B cell (primary cell): ENCODE measurements at regions not wholly inside any gene's neighbourhood (a gene's known extent, or its start where the extent isn't known, plus 50 kb on each side); places are given as distances from the start of the nearest gene placed in this dataset.

Experiments used
- ATAC-seq: fragments of 200-7000 bp; cut with Tn5 transposase; one replicate; pipeline ENCODE4 v1.10.0; 2021; ENCODE audit warnings: low read depth, mild to moderate bottlenecking, moderate number of reproducible peaks, moderate library complexity
- CTCF ChIA-PET: fragments of 350-600 bp; sonication (Branson Sonifier 250); formaldehyde crosslinking; loops from one replicate; lab custom pipeline; 2021; ENCODE audit warnings: antibody characterized with exemption, inconsistent platforms; lab: Charles Lee
- POLR2A ChIA-PET: fragments of 350-600 bp; sonication (Branson Sonifier 250); formaldehyde crosslinking; loops from one replicate; lab custom pipeline; 2021; ENCODE audit warnings: antibody characterized with exemption; lab: Charles Lee
- DNase-seq: peaks from one replicate; pipeline ENCODE4 v3.0.0; 2013
- H2AFZ ChIP-seq: 2 replicates; pipeline ENCODE4 v1.6.1; 2012; ENCODE audit warnings: mild to moderate bottlenecking, low read depth, low read length; ENCODE audit not compliant: insufficient read depth, poor library complexity, severe bottlenecking
- H3K27ac ChIP-seq, 2 donors: 1 replicate in 1 of 2; 2 replicates in 1 of 2; pipeline ENCODE4 v1.5.1; 2012 to 2013; ENCODE audit warnings: low read length in 2 of 2, mild to moderate bottlenecking in 2 of 2, moderate library complexity in 1 of 2
- H3K27me3 ChIP-seq, 4 experiments: fragments of 200-600 bp in 1 of 4; sonication (generic) in 1 of 4; replicated peaks in 1 of 4; 1 replicate in 2 of 4; 2 replicates in 2 of 4; pipeline versions ENCODE4 v1.6.1 to v1.7.0; 2013 to 2016; ENCODE audit warnings: low read length in 3 of 4, mild to moderate bottlenecking in 2 of 4, mixed read lengths in 1 of 4, moderate library complexity in 1 of 4; ENCODE audit not compliant: insufficient read depth in 4 of 4, control insufficient read depth in 3 of 4; ENCODE audit errors: control extremely low read depth in 1 of 4
- H3K36me3 ChIP-seq, 2 experiments: replicated peaks in 1 of 2; 1 replicate in 1 of 2; 2 replicates in 1 of 2; pipeline versions ENCODE4 v1.6.1 to v1.7.1; 2013; ENCODE audit warnings: low read length in 1 of 2; ENCODE audit not compliant: insufficient read depth in 2 of 2, control insufficient read depth in 1 of 2; ENCODE audit errors: control extremely low read depth in 1 of 2, extremely low read depth in 1 of 2
- H3K4me1 ChIP-seq, 2 donors: fragments of 200-600 bp in 1 of 2; sonication (generic) in 1 of 2; 1 replicate in 1 of 2; 2 replicates in 1 of 2; pipeline versions ENCODE4 v1.5.1 to v1.6.1; 2013 to 2017; ENCODE audit warnings: low read length in 2 of 2; ENCODE audit not compliant: control insufficient read depth in 2 of 2, insufficient read depth in 2 of 2
- H3K4me2 ChIP-seq: replicated peaks from 2 replicates; pipeline ENCODE3; 2012; ENCODE audit warnings: mild to moderate bottlenecking, low read depth, low read length; ENCODE audit not compliant: poor library complexity, severe bottlenecking
- H3K4me3 ChIP-seq, 5 experiments: fragments of 200-600 bp in 1 of 5; sonication (generic) in 1 of 5; 1 replicate in 3 of 5; 2 replicates in 2 of 5; pipeline versions ENCODE4 v1.5.1 to v1.7.0; 2011 to 2016; ENCODE audit warnings: low read length in 4 of 5, mild to moderate bottlenecking in 4 of 5, low read depth in 2 of 5, control low read depth in 1 of 5, moderate library complexity in 1 of 5; ENCODE audit not compliant: insufficient read depth in 1 of 5; ENCODE audit errors: control extremely low read depth in 1 of 5, extremely low read depth in 1 of 5
- H3K79me2 ChIP-seq: fragments of 200-600 bp; sonication (generic); one replicate; pipeline ENCODE4 v1.6.0; 2016; ENCODE audit warnings: low read length; ENCODE audit not compliant: control insufficient read depth, insufficient read depth
- H3K9ac ChIP-seq: fragments of 200-600 bp; sonication (generic); 2 replicates; pipeline ENCODE4 v1.6.1; 2017; ENCODE audit warnings: mild to moderate bottlenecking, low read length, moderate library complexity
- H3K9me3 ChIP-seq, 3 donors: one replicate each; pipeline versions ENCODE4 v1.6.1 to v1.7.1; 2013; ENCODE audit warnings: low read length in 2 of 3; ENCODE audit not compliant: control insufficient read depth in 2 of 3, insufficient read depth in 1 of 3; ENCODE audit errors: control extremely low read depth in 1 of 3
- H4K20me1 ChIP-seq: 2 replicates; pipeline ENCODE4 v1.6.0; 2012; ENCODE audit warnings: mild to moderate bottlenecking, low read length; ENCODE audit not compliant: insufficient read depth, control insufficient read depth, poor library complexity, severe bottlenecking
- H3K27ac Mint-ChIP-seq: one replicate; pipeline ENCODE4 v1.8.0; 2021; ENCODE audit warnings: mixed read lengths
- H3K27me3 Mint-ChIP-seq: one replicate; pipeline ENCODE4 v1.8.0; 2021; ENCODE audit warnings: mixed read lengths
- H3K4me1 Mint-ChIP-seq: one replicate; pipeline ENCODE4 v1.8.0; 2021; ENCODE audit warnings: mixed read lengths
- H3K4me3 Mint-ChIP-seq: one replicate; pipeline ENCODE4 v1.8.0; 2021; ENCODE audit warnings: mixed read lengths
- H3K9me3 Mint-ChIP-seq: one replicate; pipeline ENCODE4 v1.8.0; 2022; ENCODE audit warnings: mixed read lengths; ENCODE audit not compliant: insufficient read depth
- CTCF ChIP-seq: fragments of 200-600 bp; IDR thresholded peaks from one replicate; pipeline ENCODE4 v1.8.0; 2022; ENCODE audit warnings: antibody characterized with exemption, mild to moderate bottlenecking
- EZH2 ChIP-seq: IDR thresholded peaks from 2 replicates; pipeline ENCODE4 v1.6.1; 2012; ENCODE audit warnings: borderline replicate concordance, low read depth, mild to moderate bottlenecking, moderate library complexity, low read length; ENCODE audit not compliant: insufficient read depth, poor library complexity, severe bottlenecking
- WGBS: methylation state at CpG from one replicate; pipeline ENCODE4 v1.1.5; 2013; ENCODE audit warnings: missing lambda C conversion rate; ENCODE audit not compliant: insufficient coverage; 5-methylcytosine and 5-hydroxymethylcytosine counted together
- intact Hi-C: fragments of 100-400 bp; cut with micrococcal nuclease; formaldehyde crosslinking; loops from one replicate; pipeline ENCODE4 v1.10.0; 2022

- ATAC-seq = no peak
- H3K4me3 ChIP-seq = no peak overlapping the region
- Mint-ChIP-seq H3K27me3 (no peaks in the 10 kb centered on the region), H3K4me1 (no peaks in the 10 kb centered on the region), H3K4me3 (no peak overlapping the region), H3K9me3 (no peaks in the 10 kb centered on the region), H3K27ac (no peak overlapping the region)
- no peak overlapping the region for H3K4me2 ChIP-seq
- no peaks in the 10 kb centered on the region for H3K4me1 ChIP-seq
- no CpG with 5 or more reads among the region's 2 CpGs for WGBS
- no peaks in the 10 kb centered on the region for H4K20me1 ChIP-seq
- no peaks in the 10 kb centered on the region for H3K27me3 ChIP-seq
- no peak overlapping the region for H3K9ac ChIP-seq
- no peaks in the 10 kb centered on the region for H3K36me3 ChIP-seq
- intact Hi-C loops = no loop called here
- no peak overlapping the region for H3K27ac ChIP-seq
- H3K9me3 ChIP-seq = no peaks in the 10 kb centered on the region
- no peaks in the 10 kb centered on the region for H3K79me2 ChIP-seq
- no peak for TF ChIP-seq EZH2
- TF ChIP-seq CTCF = no peak
- DNase-seq = no peak
- ChIA-PET POLR2A (no interaction called here), CTCF (no interaction called here)
- H2AFZ ChIP-seq = no peak overlapping the region
Observed at GRCh38 chr4:28774344-28774743, 1913.7 kb downstream of the STIM2 start.

DNA sequence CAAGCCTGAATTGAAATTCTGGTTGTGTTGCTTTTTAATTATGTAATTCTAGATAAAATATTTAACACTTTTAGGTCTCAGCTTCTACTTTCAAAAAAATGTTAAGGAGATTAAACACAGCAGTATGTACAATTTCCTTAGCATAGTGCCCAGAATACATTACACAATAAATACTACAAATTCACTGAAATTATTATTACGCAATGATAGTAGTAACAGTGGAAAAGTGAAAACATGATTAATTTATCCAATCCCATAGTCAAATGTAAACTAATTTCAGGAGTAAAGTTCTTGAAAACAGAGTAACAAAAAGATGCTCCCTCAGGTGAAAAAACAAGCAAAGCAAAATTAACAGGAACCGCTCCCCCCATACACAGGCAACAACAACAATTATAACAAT is 1915.4 kb downstream of the STIM2 start:
- ChIA-PET CTCF (no interaction called here), POLR2A (no interaction called here)
- no peak overlapping the region for H3K27ac Mint-ChIP-seq
- Histone ChIP-seq H3K36me3 (no peaks in the 10 kb centered on the region), H3K9ac (no peak overlapping the region), H3K4me2 (no peak overlapping the region), H4K20me1 (no peaks in the 10 kb centered on the region), H3K4me3 (no peak overlapping the region), H3K79me2 (no peaks in the 10 kb centered on the region), H3K4me1 (no peaks in the 10 kb centered on the region), H3K9me3 (no peaks in the 10 kb centered on the region), H2AFZ (no peak overlapping the region), H3K27ac (no peak overlapping the region), H3K27me3 (no peaks in the 10 kb centered on the region)
- no peak for ATAC-seq
- no peak overlapping the region for H3K4me3 Mint-ChIP-seq
- no CpG with 5 or more reads among the region's 2 CpGs for WGBS
- H3K9me3 Mint-ChIP-seq = no peaks in the 10 kb centered on the region
- intact Hi-C loops = no loop called here
- no peak for DNase-seq
- no peaks in the 10 kb centered on the region for H3K27me3 Mint-ChIP-seq
- no peaks in the 10 kb centered on the region for H3K4me1 Mint-ChIP-seq
- TF ChIP-seq CTCF = no peak
- no peak for TF ChIP-seq EZH2
